ENCODE measurements at regions not wholly inside any gene's neighbourhood (a gene's known extent, or its start where the extent isn't known, plus 50 kb on each side); places are given as distances from the start of the nearest gene placed in this dataset.
"Not testable (repeated sequence)": the region's sequence is repeated elsewhere in the genome, so short reads cannot be mapped to it uniquely, and the experiment has no call there.

- H3K4me1 ChIP-seq (ENCODE audit: insufficient read depth): no peaks in the 10 kb centered on the region
- DNase-seq (ENCODE audit: extremely low spot score): no peak
- H3K36me3 ChIP-seq (ENCODE audit: insufficient read depth): no peaks in the 10 kb centered on the region
- no peak overlapping the region for H3K27ac ChIP-seq (ENCODE audit: low read depth)
- H3K4me3 ChIP-seq (ENCODE audit: low read depth, low read length): no peak overlapping the region
- WGBS: 48% methylated on average over 2 of the region's 2 CpGs
Measured at GRCh38 chr12:58086006-58086405, 144.6 kb downstream of the ATP23 start.

- no peaks in the 10 kb centered on the region for H3K4me1 ChIP-seq (ENCODE audit: insufficient read depth)
- no peak overlapping the region for H3K27ac ChIP-seq (ENCODE audit: low read depth)
- WGBS: 88% methylated on average over 6 of the region's 6 CpGs
Measured at GRCh38 chr12:58086930-58087329, 145.6 kb downstream of the ATP23 start.

GRCh38 chr12:58087423-58088127 lies 146.2 kb downstream of the ATP23 start:
- no peak overlapping the region for H3K4me3 ChIP-seq (ENCODE audit: low read depth, low read length)
- no peak for DNase-seq (ENCODE audit: extremely low spot score)
- no peak overlapping the region for H3K27ac ChIP-seq (ENCODE audit: low read depth)
- no peaks in the 10 kb centered on the region for H3K36me3 ChIP-seq (ENCODE audit: insufficient read depth)
- no peaks in the 10 kb centered on the region for H3K4me1 ChIP-seq (ENCODE audit: insufficient read depth)
- WGBS: 52% methylated on average over 11 of the region's 11 CpGs

More at GRCh38 chr12:58086930-58087329, 145.6 kb downstream of the ATP23 start:
- DNase-seq (ENCODE audit: extremely low spot score): no peak
- no peaks in the 10 kb centered on the region for H3K36me3 ChIP-seq (ENCODE audit: insufficient read depth)
- H3K4me3 ChIP-seq (ENCODE audit: low read depth, low read length): no peak overlapping the region

- H3K36me3 ChIP-seq (ENCODE audit: insufficient read depth): no peaks in the 10 kb centered on the region
- no peak overlapping the region for H3K27ac ChIP-seq (ENCODE audit: low read depth)
- no peak for DNase-seq (ENCODE audit: extremely low spot score)
- WGBS: 52% methylated on average over 3 of the region's 3 CpGs
- no peaks in the 10 kb centered on the region for H3K4me1 ChIP-seq (ENCODE audit: insufficient read depth)
- H3K4me3 ChIP-seq (ENCODE audit: low read depth, low read length): no peak overlapping the region
Measured at GRCh38 chr12:58089588-58089987, 148.2 kb downstream of the ATP23 start.

DNA sequence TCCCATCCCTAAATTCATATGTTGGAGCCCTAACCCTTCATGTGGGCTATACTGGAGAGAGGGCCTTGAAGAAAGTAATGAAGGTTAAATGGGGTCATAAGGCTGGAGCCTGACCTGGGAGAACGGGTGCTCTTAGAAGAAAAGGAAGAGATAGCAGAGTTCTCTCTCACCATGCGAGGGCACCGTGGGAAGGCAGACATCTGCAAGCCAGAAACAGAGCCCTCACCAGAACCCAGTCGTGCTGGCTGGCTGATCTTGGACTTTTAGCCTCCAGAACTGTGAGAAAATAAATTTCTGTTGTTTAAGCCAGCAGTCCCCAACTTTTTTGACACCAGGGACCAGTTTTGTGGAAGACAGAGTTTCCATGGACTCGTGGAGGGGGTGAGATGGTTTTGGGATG lies 149.3 kb downstream of the ATP23 start:
- 77% methylated on average over 5 of the region's 5 CpGs for WGBS

GRCh38 chr12:58095002-58095401 lies 153.6 kb downstream of the ATP23 start:
- no peak overlapping the region for H3K27ac ChIP-seq (ENCODE audit: low read depth)
- no peaks in the 10 kb centered on the region for H3K36me3 ChIP-seq (ENCODE audit: insufficient read depth)
- no peaks in the 10 kb centered on the region for H3K4me1 ChIP-seq (ENCODE audit: insufficient read depth)
- no peak overlapping the region for H3K4me3 ChIP-seq (ENCODE audit: low read depth, low read length)
- 83% methylated on average over 1 of the region's 1 CpG for WGBS
- no peak for DNase-seq (ENCODE audit: extremely low spot score)

More for the DNA sequence above, 149.3 kb downstream of the ATP23 start:
- H3K36me3 ChIP-seq (ENCODE audit: insufficient read depth): no peaks in the 10 kb centered on the region
- DNase-seq (ENCODE audit: extremely low spot score): no peak
- H3K4me3 ChIP-seq (ENCODE audit: low read depth, low read length): no peak overlapping the region
- H3K4me1 ChIP-seq (ENCODE audit: insufficient read depth): no peaks in the 10 kb centered on the region
- no peak overlapping the region for H3K27ac ChIP-seq (ENCODE audit: low read depth)

- H3K4me3 ChIP-seq (ENCODE audit: low read depth, low read length): no peak overlapping the region
- no peak for DNase-seq (ENCODE audit: extremely low spot score)
- WGBS: 80% methylated on average over 3 of the region's 3 CpGs
- H3K4me1 ChIP-seq (ENCODE audit: insufficient read depth): no peaks in the 10 kb centered on the region
- no peaks in the 10 kb centered on the region for H3K36me3 ChIP-seq (ENCODE audit: insufficient read depth)
- no peak overlapping the region for H3K27ac ChIP-seq (ENCODE audit: low read depth)
Measured at GRCh38 chr12:58097741-58098140, 156.4 kb downstream of the ATP23 start.

- WGBS: 69% methylated on average over 4 of the region's 4 CpGs
- Histone ChIP-seq H3K4me1 (ENCODE audit: insufficient read depth) (no peaks in the 10 kb centered on the region), H3K4me3 (ENCODE audit: low read depth, low read length) (no peak overlapping the region), H3K36me3 (ENCODE audit: insufficient read depth) (no peaks in the 10 kb centered on the region), H3K27ac (ENCODE audit: low read depth) (no peak overlapping the region)
- no peak for DNase-seq (ENCODE audit: extremely low spot score)
Measured at GRCh38 chr12:58099476-58099875, 158.1 kb downstream of the ATP23 start.

GRCh38 chr12:58104351-58104755 lies 163.0 kb downstream of the ATP23 start:
- Histone ChIP-seq H3K4me1 (ENCODE audit: insufficient read depth) (no peaks in the 10 kb centered on the region), H3K27ac (ENCODE audit: low read depth) (no peak overlapping the region), H3K36me3 (ENCODE audit: insufficient read depth) (no peaks in the 10 kb centered on the region), H3K4me3 (ENCODE audit: low read depth, low read length) (no peak overlapping the region)
- no peak for DNase-seq (ENCODE audit: extremely low spot score)
- WGBS: 43% methylated on average over 4 of the region's 4 CpGs

GRCh38 chr12:58105225-58106119 lies 164.1 kb downstream of the ATP23 start:
- no peak overlapping the region for H3K27ac ChIP-seq (ENCODE audit: low read depth)
- H3K4me3 ChIP-seq (ENCODE audit: low read depth, low read length): no peak overlapping the region
- 91% methylated on average over 10 of the region's 10 CpGs for WGBS
- H3K36me3 ChIP-seq (ENCODE audit: insufficient read depth): no peaks in the 10 kb centered on the region
- DNase-seq (ENCODE audit: extremely low spot score): no peak
- H3K4me1 ChIP-seq (ENCODE audit: insufficient read depth): no peaks in the 10 kb centered on the region

DNA sequence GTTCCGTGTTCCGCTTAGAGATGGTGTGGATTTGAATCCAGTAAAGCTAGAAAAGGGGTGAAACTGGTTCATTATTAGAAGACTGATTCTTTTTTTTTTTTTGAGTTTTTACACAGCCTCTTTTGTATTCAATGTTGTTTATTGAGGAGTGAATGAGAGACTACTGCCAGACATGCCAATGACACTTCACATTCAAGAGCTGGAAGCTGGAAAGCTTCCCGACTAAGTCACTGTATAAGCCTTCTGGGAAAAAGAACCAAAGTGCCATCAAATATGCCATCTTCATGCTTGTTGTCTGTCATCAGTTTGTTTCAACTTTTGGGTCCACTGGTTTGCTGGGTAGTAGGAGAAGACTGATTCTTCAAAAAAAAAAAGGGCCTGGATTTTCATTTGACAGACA lies 164.8 kb downstream of the ATP23 start:
- 85% methylated on average over 3 of the region's 3 CpGs for WGBS
- no peak for DNase-seq (ENCODE audit: extremely low spot score)
- H3K4me3 ChIP-seq (ENCODE audit: low read depth, low read length): no peak overlapping the region
- H3K36me3 ChIP-seq (ENCODE audit: insufficient read depth): no peaks in the 10 kb centered on the region
- no peak overlapping the region for H3K27ac ChIP-seq (ENCODE audit: low read depth)
- no peaks in the 10 kb centered on the region for H3K4me1 ChIP-seq (ENCODE audit: insufficient read depth)

- WGBS: 68% methylated on average over 3 of the region's 3 CpGs
- H3K27ac ChIP-seq (ENCODE audit: low read depth): no peak overlapping the region
- DNase-seq (ENCODE audit: extremely low spot score): no peak
- H3K36me3 ChIP-seq (ENCODE audit: insufficient read depth): no peaks in the 10 kb centered on the region
- no peak overlapping the region for H3K4me3 ChIP-seq (ENCODE audit: low read depth, low read length)
- H3K4me1 ChIP-seq (ENCODE audit: insufficient read depth): no peaks in the 10 kb centered on the region
Measured at GRCh38 chr12:58117201-58117600, 175.8 kb downstream of the ATP23 start.

GRCh38 chr12:58117667-58118066 lies 176.3 kb downstream of the ATP23 start:
- DNase-seq (ENCODE audit: extremely low spot score): no peak

GRCh38 chr12:58125761-58126160 lies 184.4 kb downstream of the ATP23 start:
- H3K27ac ChIP-seq (ENCODE audit: low read depth); H3K4me3 ChIP-seq (ENCODE audit: low read depth, low read length); DNase-seq (ENCODE audit: extremely low spot score); H3K36me3 ChIP-seq (ENCODE audit: insufficient read depth); H3K4me1 ChIP-seq (ENCODE audit: insufficient read depth): not testable (repeated sequence)

More at GRCh38 chr12:58117667-58118066, 176.3 kb downstream of the ATP23 start:
- Histone ChIP-seq H3K4me1 (ENCODE audit: insufficient read depth) (no peaks in the 10 kb centered on the region), H3K4me3 (ENCODE audit: low read depth, low read length) (no peak overlapping the region), H3K27ac (ENCODE audit: low read depth) (no peak overlapping the region), H3K36me3 (ENCODE audit: insufficient read depth) (no peaks in the 10 kb centered on the region)
- 65% methylated on average over 4 of the region's 4 CpGs for WGBS

Data from urinary bladder (tissue), 3 donors.